ENCODE measurements at regions not wholly inside any gene's neighbourhood (a gene's known extent, or its start where the extent isn't known, plus 50 kb on each side); places are given as distances from the start of the nearest gene placed in this dataset.

DNA sequence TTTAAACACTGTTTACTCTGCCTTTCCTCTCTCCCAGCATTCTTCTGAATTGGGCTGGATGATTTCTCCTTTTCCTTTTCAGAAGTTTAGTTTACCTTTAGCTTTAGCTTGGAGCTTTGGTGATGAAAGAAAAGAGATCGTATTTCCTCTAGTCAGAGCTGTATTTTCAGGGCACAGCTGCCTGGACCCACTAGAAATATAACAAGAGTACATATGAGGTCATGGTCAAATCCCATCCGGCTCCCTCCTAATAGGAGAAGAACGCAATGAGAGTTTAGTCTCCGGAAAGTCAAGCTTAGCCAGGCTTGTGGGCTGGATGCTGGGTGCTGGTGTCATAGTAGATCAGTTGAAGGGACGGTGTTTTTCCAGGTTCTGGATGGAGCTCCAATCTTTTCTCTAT is 177.1 kb upstream of the PFN2 start:
- no TSS peak for BruUV-seq (replicated peaks)
- Histone ChIP-seq H3K27me3 (replicated peaks in 1 of 2; ENCODE audit: control insufficient read depth in 2 of 2, insufficient read depth in 2 of 2, low read length in 1 of 2) (no peaks in the 10 kb centered on the region), H3K9ac (ENCODE audit: control insufficient read depth, insufficient read depth, low read length) (no peak overlapping the region), H3K4me1 (ENCODE audit: control insufficient read depth, insufficient read depth, low read length) (no peaks in the 10 kb centered on the region; the same call in 1 of the 2 replicates), H3K36me3 (ENCODE audit: control insufficient read depth in 2 of 2, insufficient read depth in 2 of 2, low read length in 1 of 2) (no peaks in the 10 kb centered on the region), H3K4me3 (no peak overlapping the region), H3K9me3 (replicated peaks; ENCODE audit: control insufficient read depth, insufficient read depth, low read length) (no peaks in the 10 kb centered on the region; the same call in 2 of the 3 replicates), H4K20me1 (ENCODE audit: control insufficient read depth, insufficient read depth) (no peaks in the 10 kb centered on the region), H2AFZ (ENCODE audit: control insufficient read depth, low read depth, low read length) (peak overlapping the region; percentile 19; the same call in 1 of the 2 replicates), H3K27ac (ENCODE audit: control insufficient read depth, insufficient read depth) (no peak overlapping the region), H3K4me2 (ENCODE audit: control insufficient read depth, insufficient read depth) (no peak overlapping the region), H3K79me2 (ENCODE audit: control insufficient read depth, insufficient read depth, low read length) (no peaks in the 10 kb centered on the region)
- no peak for FAIRE-seq
- ChIA-PET RAD21 (ENCODE audit: unreplicated experiment) (interaction anchor here (1.2 kb wide), 1 partner anchor 15 kb away, joined by 3 read pairs; no protein-coding TSS in a partner anchor), POLR2A (interaction anchor here (0.9 to 1.4 kb wide), 2 partner anchors 17 to 40 kb away, joined by 3 to 4 read pairs; no protein-coding TSS in a partner anchor), CTCF (interaction anchor here (0.8 to 1.6 kb wide), 4 partner anchors 30 to 72 kb away, joined by 3 to 4 read pairs (median 3); no protein-coding TSS in a partner anchor), SMC1A (ENCODE audit: uncharacterized antibody, unreplicated experiment) (interaction anchor here (1.0 to 2.5 kb wide), 5 partner anchors 9 to 210 kb away, joined by 3 to 8 read pairs (median 4); no protein-coding TSS in a partner anchor)
- in situ Hi-C loops (cut with MboI) (no loop called here), intact Hi-C loops (cut with micrococcal nuclease; ENCODE audit: unreplicated experiment) (no loop called here)
- ATAC-seq: no peak
- WGBS (ENCODE audit: insufficient coverage, insufficient replicate concordance, low lambda C conversion rate, missing lambda C conversion rate): 46% methylated on average over 5 of the region's 5 CpGs
- DNase-seq (ENCODE audit: low read depth, low spot score): no peak
- TF ChIP-seq, protein P1, sequence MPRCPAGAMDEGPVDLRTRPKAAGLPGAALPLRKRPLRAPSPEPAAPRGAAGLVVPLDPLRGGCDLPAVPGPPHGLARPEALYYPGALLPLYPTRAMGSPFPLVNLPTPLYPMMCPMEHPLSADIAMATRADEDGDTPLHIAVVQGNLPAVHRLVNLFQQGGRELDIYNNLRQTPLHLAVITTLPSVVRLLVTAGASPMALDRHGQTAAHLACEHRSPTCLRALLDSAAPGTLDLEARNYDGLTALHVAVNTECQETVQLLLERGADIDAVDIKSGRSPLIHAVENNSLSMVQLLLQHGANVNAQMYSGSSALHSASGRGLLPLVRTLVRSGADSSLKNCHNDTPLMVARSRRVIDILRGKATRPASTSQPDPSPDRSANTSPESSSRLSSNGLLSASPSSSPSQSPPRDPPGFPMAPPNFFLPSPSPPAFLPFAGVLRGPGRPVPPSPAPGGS (IDR thresholded peaks at IDR 0.05; ENCODE audit: borderline replicate concordance, insufficient read depth, low read depth, low read length, poor library complexity, severe bottlenecking): no peak

DNA sequence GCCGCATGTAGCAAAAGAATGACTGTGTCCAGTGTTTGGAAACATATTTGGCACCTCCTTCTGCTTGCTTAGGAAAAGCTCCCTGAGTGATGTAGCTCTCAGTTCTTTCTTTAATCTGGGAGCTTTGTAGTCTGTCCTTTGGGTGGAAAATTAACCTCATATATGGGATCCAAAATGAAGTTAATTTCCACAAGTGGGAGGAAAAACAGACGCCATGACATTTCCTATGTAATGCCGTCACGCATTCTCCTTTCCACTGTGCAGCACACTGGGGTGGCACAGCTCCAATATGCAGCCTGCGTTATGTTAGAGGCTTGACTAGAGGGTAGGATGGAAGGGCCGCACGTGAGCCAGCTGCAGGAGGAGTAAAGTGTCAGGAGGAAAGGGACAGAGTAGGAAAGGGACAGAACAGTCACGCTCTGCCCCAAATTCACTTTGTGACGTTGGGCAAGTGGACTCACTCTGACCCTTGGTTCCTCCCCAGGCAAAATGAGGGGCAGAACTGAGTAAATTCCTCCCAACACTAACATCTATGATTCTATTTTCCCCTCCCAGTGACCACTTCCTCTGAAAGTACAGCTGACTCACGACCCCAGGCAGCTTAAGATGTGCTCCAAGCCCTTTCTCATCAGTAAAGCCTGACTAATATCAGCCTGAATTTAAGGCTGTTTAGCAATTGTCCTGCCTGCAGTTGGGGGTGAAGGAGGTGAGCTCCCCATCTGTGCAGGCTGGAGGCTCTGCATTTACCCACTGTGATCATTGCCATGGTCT is 176.5 kb upstream of the PFN2 start:
- Histone ChIP-seq H3K27ac (ENCODE audit: control insufficient read depth, insufficient read depth) (no peak overlapping the region), H3K79me2 (ENCODE audit: control insufficient read depth, insufficient read depth, low read length) (no peaks in the 10 kb centered on the region), H4K20me1 (ENCODE audit: control insufficient read depth, insufficient read depth) (no peaks in the 10 kb centered on the region), H3K4me1 (ENCODE audit: control insufficient read depth, insufficient read depth, low read length) (no peaks in the 10 kb centered on the region; the same call in 1 of the 2 replicates), H3K4me3 (no peak overlapping the region), H2AFZ (ENCODE audit: control insufficient read depth, low read depth, low read length) (peak overlapping the region; percentile 19; the same call in 1 of the 2 replicates), H3K9ac (ENCODE audit: control insufficient read depth, insufficient read depth, low read length) (no peak overlapping the region), H3K36me3 (ENCODE audit: control insufficient read depth in 2 of 2, insufficient read depth in 2 of 2, low read length in 1 of 2) (no peaks in the 10 kb centered on the region), H3K27me3 (replicated peaks in 1 of 2; ENCODE audit: control insufficient read depth in 2 of 2, insufficient read depth in 2 of 2, low read length in 1 of 2) (no peaks in the 10 kb centered on the region), H3K9me3 (replicated peaks; ENCODE audit: control insufficient read depth, insufficient read depth, low read length) (no peaks in the 10 kb centered on the region; the same call in 2 of the 3 replicates), H3K4me2 (ENCODE audit: control insufficient read depth, insufficient read depth) (no peak overlapping the region)
- intact Hi-C loops (cut with micrococcal nuclease; ENCODE audit: unreplicated experiment): no loop called here
- FAIRE-seq (peak; percentile 7), DNase-seq (ENCODE audit: low read depth, low spot score) (no peak), ATAC-seq (peak; percentile 91)
- ChIA-PET SMC1A (ENCODE audit: uncharacterized antibody, unreplicated experiment) (interaction anchor here (1.0 to 2.5 kb wide), 7 partner anchors 8 to 210 kb away, joined by 3 to 8 read pairs (median 5); no protein-coding TSS in a partner anchor), CTCF (interaction anchor here (0.8 to 1.6 kb wide), 4 partner anchors 31 to 73 kb away, joined by 3 to 4 read pairs (median 3); no protein-coding TSS in a partner anchor), RAD21 (ENCODE audit: unreplicated experiment) (interaction anchor here (1.2 kb wide), 1 partner anchor 15 kb away, joined by 3 read pairs; no protein-coding TSS in a partner anchor), POLR2A (interaction anchor here (0.9 to 1.4 kb wide), 2 partner anchors 16 to 39 kb away, joined by 3 to 4 read pairs; no protein-coding TSS in a partner anchor)
- BruUV-seq (replicated peaks): no TSS peak
- 65% methylated on average over 10 of the region's 10 CpGs for WGBS (ENCODE audit: insufficient coverage, insufficient replicate concordance, low lambda C conversion rate, missing lambda C conversion rate)
- in situ Hi-C loops (cut with MboI): no loop called here
- peak in 1 of 2 experiments; percentile 17; a peak in 1 of 4 replicates for TF ChIP-seq BHLHE40 (IDR thresholded peaks at IDR 0.05; ENCODE audit: borderline replicate concordance in 1 of 2, low read depth in 2 of 2, low read length in 1 of 2)
- TF ChIP-seq RUNX3 (IDR thresholded peaks at IDR 0.05; ENCODE audit: low read length): peak; percentile 51
- 0 out of 2 replicates have a peak, but pooled peaks have one; percentile 30 for TF ChIP-seq TCF12 (IDR thresholded peaks at IDR 0.05; ENCODE audit: low read depth, low read length)
- TF ChIP-seq MEF2A (IDR thresholded peaks at IDR 0.05; ENCODE audit: insufficient read depth, low read depth, low read length): 0 out of 2 replicates have a peak, but pooled peaks have one; percentile 20
- peak; percentile 42; the same call in 1 of the 2 replicates for TF ChIP-seq BCL11A (IDR thresholded peaks at IDR 0.05; ENCODE audit: low read depth, low read length)
- no peak for TF ChIP-seq POLR2AphosphoS5 (IDR thresholded peaks at IDR 0.05; ENCODE audit: low read length)
- TF ChIP-seq IRF4 (IDR thresholded peaks at IDR 0.05; ENCODE audit: low read depth, low read length): peak; percentile 17; the same call in 1 of the 2 replicates
- TF ChIP-seq KAT2A (conservative IDR thresholded peaks at IDR 0.05; ENCODE audit: control insufficient read depth, low read depth, low read length): no peak
- TF ChIP-seq PML (IDR thresholded peaks at IDR 0.05; ENCODE audit: low read length): no peak
